ENCODE measurements at regions not wholly inside any gene's neighbourhood (a gene's known extent, or its start where the extent isn't known, plus 50 kb on each side); places are given as distances from the start of the nearest gene placed in this dataset.

DNA sequence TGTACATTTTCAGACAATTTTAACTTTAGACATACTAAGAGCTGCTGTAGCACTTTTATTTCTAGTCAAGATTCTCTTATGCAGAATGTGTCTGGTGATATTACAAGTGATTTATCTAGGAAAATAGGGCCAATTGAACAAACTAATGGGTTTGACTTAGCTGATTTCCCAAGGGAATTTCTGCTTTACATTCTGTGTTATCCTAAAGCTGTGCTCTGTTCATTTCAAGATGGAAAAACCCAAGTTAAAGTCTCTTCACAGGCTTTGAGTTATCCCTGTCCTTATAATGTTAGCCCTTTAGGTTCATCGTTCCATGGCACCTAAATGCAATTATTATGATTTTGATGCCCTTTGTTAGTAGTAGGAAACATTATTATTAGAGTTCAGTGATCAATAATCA is 704.9 kb upstream of the CDH18 start:
- Histone ChIP-seq H3K27me3 (no peaks in the 10 kb centered on the region), H3K36me3 (no peaks in the 10 kb centered on the region), H3K4me1 (no peaks in the 10 kb centered on the region), H3K4me3 (no peak overlapping the region), H3K27ac (no peak overlapping the region), H3K9me3 (no peaks in the 10 kb centered on the region)
- no peak for DNase-seq
- 79 to 83% methylated on average over 1 of the region's 1 CpG for WGBS, 2 donors
- intact Hi-C loops (cut with DNase I), result no loop called here
- no peak for TF ChIP-seq EP300 (IDR thresholded peaks at IDR 0.05)
- TF ChIP-seq, protein P1, sequence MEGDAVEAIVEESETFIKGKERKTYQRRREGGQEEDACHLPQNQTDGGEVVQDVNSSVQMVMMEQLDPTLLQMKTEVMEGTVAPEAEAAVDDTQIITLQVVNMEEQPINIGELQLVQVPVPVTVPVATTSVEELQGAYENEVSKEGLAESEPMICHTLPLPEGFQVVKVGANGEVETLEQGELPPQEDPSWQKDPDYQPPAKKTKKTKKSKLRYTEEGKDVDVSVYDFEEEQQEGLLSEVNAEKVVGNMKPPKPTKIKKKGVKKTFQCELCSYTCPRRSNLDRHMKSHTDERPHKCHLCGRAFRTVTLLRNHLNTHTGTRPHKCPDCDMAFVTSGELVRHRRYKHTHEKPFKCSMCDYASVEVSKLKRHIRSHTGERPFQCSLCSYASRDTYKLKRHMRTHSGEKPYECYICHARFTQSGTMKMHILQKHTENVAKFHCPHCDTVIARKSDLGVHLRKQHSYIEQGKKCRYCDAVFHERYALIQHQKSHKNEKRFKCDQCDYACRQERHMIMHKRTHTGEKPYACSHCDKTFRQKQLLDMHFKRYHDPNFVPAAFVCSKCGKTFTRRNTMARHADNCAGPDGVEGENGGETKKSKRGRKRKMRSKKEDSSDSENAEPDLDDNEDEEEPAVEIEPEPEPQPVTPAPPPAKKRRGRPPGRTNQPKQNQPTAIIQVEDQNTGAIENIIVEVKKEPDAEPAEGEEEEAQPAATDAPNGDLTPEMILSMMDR (IDR thresholded peaks at IDR 0.05), result no peak
- TF ChIP-seq POLR2AphosphoS5 (IDR thresholded peaks at IDR 0.05), result no peak
- no peak for TF ChIP-seq POLR2A (IDR thresholded peaks at IDR 0.05)

DNA sequence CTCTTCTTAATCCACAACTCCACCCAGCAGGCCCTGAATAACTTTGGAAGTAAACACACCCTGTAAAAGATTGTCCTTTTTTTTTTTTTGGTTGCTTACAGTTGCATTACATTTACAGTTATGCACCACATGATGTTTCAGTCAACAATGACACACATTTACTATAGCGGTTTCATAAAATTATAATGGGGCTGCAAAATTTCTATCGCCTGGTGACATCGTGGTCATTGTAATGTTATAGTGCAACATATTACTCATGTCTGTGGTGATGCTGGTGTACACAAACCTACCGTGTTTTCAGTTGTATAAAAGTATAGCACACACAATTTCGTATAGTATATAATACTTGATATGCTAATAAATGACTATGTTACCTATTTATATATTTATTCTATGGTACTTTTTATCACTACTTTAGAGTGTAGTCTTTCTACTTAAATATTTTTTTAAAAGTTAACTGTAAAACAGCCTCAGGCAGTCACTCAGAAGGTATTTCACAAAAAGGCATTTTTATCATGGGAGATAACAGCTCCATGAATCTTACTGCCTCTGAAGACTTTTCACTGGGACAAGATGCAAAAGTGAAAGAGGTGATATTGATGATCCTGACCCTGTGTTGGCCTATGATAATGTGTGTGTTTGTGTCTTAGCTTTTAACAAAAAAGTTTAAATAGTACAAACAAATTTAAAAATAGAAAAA is 695.4 kb upstream of the CDH18 start:
- WGBS, 2 donors, result 68 to 88% methylated on average over 5 of the region's 5 CpGs
- Histone ChIP-seq H3K9me3 (no peaks in the 10 kb centered on the region), H3K27ac (no peak overlapping the region), H3K27me3 (no peaks in the 10 kb centered on the region), H3K4me1 (no peaks in the 10 kb centered on the region), H3K4me3 (no peak overlapping the region), H3K36me3 (no peaks in the 10 kb centered on the region)
- intact Hi-C loops (cut with DNase I), result no loop called here
- no peak for DNase-seq
- TF ChIP-seq, protein P1 (IDR thresholded peaks at IDR 0.05), result no peak
- TF ChIP-seq EP300 (IDR thresholded peaks at IDR 0.05), result no peak
- no peak for TF ChIP-seq POLR2AphosphoS5 (IDR thresholded peaks at IDR 0.05)
- no peak for TF ChIP-seq POLR2A (IDR thresholded peaks at IDR 0.05)

DNA sequence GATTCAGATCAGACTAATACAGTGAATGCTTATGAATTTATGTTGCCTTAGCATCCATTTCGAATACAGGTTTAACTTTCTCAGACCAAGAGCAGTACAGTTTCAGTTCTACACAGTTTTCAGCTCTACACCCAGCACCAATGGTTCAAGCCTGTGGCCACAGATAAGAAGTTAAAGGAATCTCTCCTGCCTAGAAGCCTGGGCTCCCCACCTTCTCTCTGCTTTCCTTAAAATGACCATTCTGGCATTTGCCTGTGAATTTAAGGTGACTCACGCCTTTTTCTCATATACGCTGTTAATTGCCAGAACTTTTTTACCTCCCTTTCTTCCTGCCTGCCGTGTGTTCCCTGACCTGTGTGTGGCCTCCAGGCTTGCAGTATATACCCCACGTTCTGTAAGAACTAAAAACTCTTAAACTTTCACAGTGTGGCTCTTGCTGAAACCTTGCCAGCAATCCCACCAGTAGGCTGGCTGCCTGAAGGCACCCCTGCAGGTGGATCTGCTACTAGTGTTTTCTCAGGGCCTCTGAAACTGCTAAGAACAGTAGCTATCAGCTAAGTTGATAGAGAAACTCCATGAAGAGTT is 692.8 kb upstream of the CDH18 start:
- WGBS, 2 donors, result 59 to 70% methylated on average over 5 of the region's 5 CpGs
- Histone ChIP-seq H3K27ac (no peak overlapping the region), H3K9me3 (no peaks in the 10 kb centered on the region), H3K4me1 (no peaks in the 10 kb centered on the region), H3K27me3 (no peaks in the 10 kb centered on the region), H3K4me3 (no peak overlapping the region), H3K36me3 (no peaks in the 10 kb centered on the region)
- intact Hi-C loops (cut with DNase I), result no loop called here
- no peak for TF ChIP-seq POLR2AphosphoS5 (IDR thresholded peaks at IDR 0.05)
- TF ChIP-seq POLR2A (IDR thresholded peaks at IDR 0.05), result no peak
- TF ChIP-seq, protein P1 (IDR thresholded peaks at IDR 0.05), result no peak
- no peak for TF ChIP-seq EP300 (IDR thresholded peaks at IDR 0.05)
- DNase-seq, result no peak

DNA sequence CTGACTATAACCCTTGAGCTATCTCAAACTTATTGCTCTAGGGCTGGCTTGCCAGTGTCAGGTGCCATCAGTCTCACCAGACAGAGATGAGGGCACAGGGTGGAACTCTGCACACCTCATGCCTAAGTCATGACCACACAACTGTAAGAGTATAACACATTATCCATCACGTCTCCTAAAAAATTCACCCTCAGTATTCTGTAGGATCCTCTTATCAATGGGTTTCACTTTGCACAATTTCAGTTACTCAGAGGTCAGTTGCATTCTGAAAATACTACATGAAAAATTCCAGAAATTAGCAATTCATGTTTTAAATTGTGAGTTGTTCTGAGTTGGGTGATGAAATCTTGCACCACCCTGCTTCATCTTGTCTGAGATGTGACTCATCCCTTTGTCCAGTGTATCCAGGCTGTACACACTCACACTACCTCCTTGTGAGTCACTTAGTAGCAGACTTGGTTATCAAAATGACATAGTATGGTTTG is 690.9 kb upstream of the CDH18 start:
- no peak for DNase-seq
- Histone ChIP-seq H3K4me1 (no peaks in the 10 kb centered on the region), H3K27me3 (no peaks in the 10 kb centered on the region), H3K36me3 (no peaks in the 10 kb centered on the region), H3K4me3 (no peak overlapping the region), H3K9me3 (peaks cover 0 to 2% (median 0%) of the 10 kb centered on the region in 4 donors), H3K27ac (no peak overlapping the region)
- WGBS, 2 donors, result 79 to 92% methylated on average over 1 of the region's 1 CpG
- intact Hi-C loops (cut with DNase I), result no loop called here
- TF ChIP-seq POLR2AphosphoS5 (IDR thresholded peaks at IDR 0.05), result no peak

DNA sequence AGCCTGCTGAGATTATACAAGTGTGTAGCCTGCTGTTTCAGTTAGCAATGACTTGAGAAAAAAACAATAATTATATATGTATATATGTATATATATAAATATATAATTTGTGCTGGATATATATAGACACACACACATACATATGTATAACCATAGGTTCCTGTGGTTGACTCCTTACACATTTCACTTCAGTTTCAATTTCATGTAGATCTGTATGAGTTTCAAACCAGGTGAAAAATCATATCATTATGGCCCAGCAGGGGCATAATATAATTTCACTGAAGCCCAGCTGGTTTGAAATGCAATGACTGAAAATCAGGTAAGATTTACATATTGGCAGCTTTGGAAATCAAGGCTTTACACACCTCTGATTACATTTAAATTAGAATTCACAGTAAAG is 690.4 kb upstream of the CDH18 start:
- no peak for DNase-seq
- intact Hi-C loops (cut with DNase I), result no loop called here
- H3K9me3 ChIP-seq, result peaks cover 0 to 2% (median 0%) of the 10 kb centered on the region in 4 donors
- no peaks in the 10 kb centered on the region for H3K4me1 ChIP-seq
- TF ChIP-seq POLR2A (IDR thresholded peaks at IDR 0.05), result no peak
- no peaks in the 10 kb centered on the region for H3K36me3 ChIP-seq
- no peak overlapping the region for H3K4me3 ChIP-seq
- H3K27ac ChIP-seq, result no peak overlapping the region
- H3K27me3 ChIP-seq, result no peaks in the 10 kb centered on the region
